ENCODE measurements at regions not wholly inside any gene's neighbourhood (a gene's known extent, or its start where the extent isn't known, plus 50 kb on each side); places are given as distances from the start of the nearest gene placed in this dataset.

DNA sequence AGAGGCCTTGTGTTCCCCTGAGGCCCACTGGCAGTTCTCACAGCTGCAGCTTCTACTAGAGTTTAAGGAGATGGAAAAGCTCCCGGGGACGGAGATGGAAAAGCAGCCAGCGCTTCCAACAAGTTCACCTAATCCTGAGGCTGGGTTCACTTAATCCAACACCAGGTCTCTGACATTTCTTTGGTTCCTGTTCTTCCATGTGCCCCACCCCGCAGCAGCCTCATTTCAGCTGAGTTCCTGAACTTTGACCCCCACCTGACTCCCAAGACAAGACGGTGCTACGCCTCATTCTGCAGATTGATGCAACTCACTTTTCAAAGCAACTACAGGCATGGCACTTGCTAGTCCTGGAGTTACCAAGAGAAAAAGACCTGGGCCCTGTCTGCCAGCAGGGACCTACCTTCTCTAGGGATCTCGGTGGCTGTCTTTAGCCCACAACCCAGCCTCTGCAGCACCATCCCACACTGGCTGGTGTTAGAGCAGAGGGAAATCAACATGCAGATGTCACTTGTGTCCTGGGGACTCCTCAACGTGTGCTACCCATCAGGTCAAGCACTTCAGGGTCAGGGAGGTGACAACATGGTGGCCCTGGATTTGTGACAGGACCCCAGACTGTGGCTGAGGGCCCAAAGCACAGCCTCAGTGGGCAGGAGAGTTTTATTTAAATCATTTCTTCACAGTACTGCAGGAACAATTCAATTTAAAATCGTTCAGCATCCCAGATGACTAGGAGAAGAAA, 406.1 kb downstream of the VPS13C start:
- TF ChIP-seq, protein P1, sequence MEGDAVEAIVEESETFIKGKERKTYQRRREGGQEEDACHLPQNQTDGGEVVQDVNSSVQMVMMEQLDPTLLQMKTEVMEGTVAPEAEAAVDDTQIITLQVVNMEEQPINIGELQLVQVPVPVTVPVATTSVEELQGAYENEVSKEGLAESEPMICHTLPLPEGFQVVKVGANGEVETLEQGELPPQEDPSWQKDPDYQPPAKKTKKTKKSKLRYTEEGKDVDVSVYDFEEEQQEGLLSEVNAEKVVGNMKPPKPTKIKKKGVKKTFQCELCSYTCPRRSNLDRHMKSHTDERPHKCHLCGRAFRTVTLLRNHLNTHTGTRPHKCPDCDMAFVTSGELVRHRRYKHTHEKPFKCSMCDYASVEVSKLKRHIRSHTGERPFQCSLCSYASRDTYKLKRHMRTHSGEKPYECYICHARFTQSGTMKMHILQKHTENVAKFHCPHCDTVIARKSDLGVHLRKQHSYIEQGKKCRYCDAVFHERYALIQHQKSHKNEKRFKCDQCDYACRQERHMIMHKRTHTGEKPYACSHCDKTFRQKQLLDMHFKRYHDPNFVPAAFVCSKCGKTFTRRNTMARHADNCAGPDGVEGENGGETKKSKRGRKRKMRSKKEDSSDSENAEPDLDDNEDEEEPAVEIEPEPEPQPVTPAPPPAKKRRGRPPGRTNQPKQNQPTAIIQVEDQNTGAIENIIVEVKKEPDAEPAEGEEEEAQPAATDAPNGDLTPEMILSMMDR (conservative IDR thresholded peaks at IDR 0.05) = no peak
- H3K27ac ChIP-seq = no peak overlapping the region

- TF ChIP-seq, protein P1 (conservative IDR thresholded peaks at IDR 0.05) = no peak
- H3K27ac ChIP-seq = no peak overlapping the region
These were observed 407.1 kb downstream of the VPS13C start for GRCh38 chr15:61653110-61653509.

GRCh38 chr15:61651267-61651666, 409.0 kb downstream of the VPS13C start:
- TF ChIP-seq, protein P1 (conservative IDR thresholded peaks at IDR 0.05) = no peak
- no peak overlapping the region for H3K27ac ChIP-seq

GRCh38 chr15:61649046-61649445, 411.2 kb downstream of the VPS13C start:
- TF ChIP-seq, protein P1 (conservative IDR thresholded peaks at IDR 0.05) = no peak
- no peak overlapping the region for H3K27ac ChIP-seq

- no peak overlapping the region for H3K27ac ChIP-seq
- TF ChIP-seq, protein P1 (conservative IDR thresholded peaks at IDR 0.05) = no peak
These were observed 415.4 kb upstream of the RORA start for GRCh38 chr15:61644550-61644949.

- TF ChIP-seq, protein P1 (conservative IDR thresholded peaks at IDR 0.05) = no peak
These were observed 412.5 kb upstream of the RORA start for GRCh38 chr15:61641645-61642044.

GRCh38 chr15:61640756-61641155, 411.7 kb upstream of the RORA start:
- TF ChIP-seq, protein P1 (conservative IDR thresholded peaks at IDR 0.05) = no peak

More at GRCh38 chr15:61641645-61642044, 412.5 kb upstream of the RORA start:
- no peak overlapping the region for H3K27ac ChIP-seq

More at GRCh38 chr15:61640756-61641155, 411.7 kb upstream of the RORA start:
- H3K27ac ChIP-seq = no peak overlapping the region
